Ascending aorta (tissue), 2 donors: ENCODE measurements at regions not wholly inside any gene's neighbourhood (a gene's known extent, or its start where the extent isn't known, plus 50 kb on each side); places are given as distances from the start of the nearest gene placed in this dataset.

Source experiments
- DNase-seq, 2 donors: peaks; one replicate each; pipeline ENCODE4 v3.0.0-alpha.2; 2019; ENCODE audit warnings: low spot score in 2 of 2
- H3K27ac ChIP-seq, 2 donors: fragments of 200-600 bp; sonication (generic); one replicate each; pipeline ENCODE4 v1.5.1; 2016 to 2017; ENCODE audit warnings: mild to moderate bottlenecking in 1 of 2
- H3K27me3 ChIP-seq: fragments of 200-600 bp; sonication (generic); one replicate; pipeline ENCODE4 v1.5.1; 2017
- H3K36me3 ChIP-seq, 2 donors: fragments of 200-600 bp; sonication (generic); one replicate each; pipeline ENCODE4 v1.5.1; 2016
- H3K4me1 ChIP-seq, 2 donors: fragments of 200-600 bp; sonication (generic); one replicate each; pipeline ENCODE4 v1.5.1; 2016 to 2017; ENCODE audit warnings: mild to moderate bottlenecking in 1 of 2
- H3K4me3 ChIP-seq, 2 donors: fragments of 200-600 bp; sonication (generic); one replicate each; pipeline ENCODE4 v1.5.1; 2016 to 2017; ENCODE audit warnings: mild to moderate bottlenecking in 1 of 2
- H3K9me3 ChIP-seq, 2 donors: fragments of 200-600 bp; sonication (generic); one replicate each; pipeline ENCODE4 v1.5.1; 2016
- CTCF ChIP-seq, 3 experiments: fragments of 200-600 bp in 2 of 3; fragments of 450-650 bp in 1 of 3; sonication (generic) in 2 of 3; IDR thresholded peaks; one replicate each; pipeline ENCODE4 v1.5.1; 2016 to 2019; ENCODE audit warnings: antibody characterized with exemption in 3 of 3, mild to moderate bottlenecking in 1 of 3, moderate library complexity in 1 of 3
- intact Hi-C: fragments of 100-400 bp; cut with DNase I; formaldehyde crosslinking; loops from one replicate; pipeline ENCODE4 v1.15.1; 2023

- TF ChIP-seq CTCF (IDR thresholded peaks at IDR 0.05) = no peak
- intact Hi-C loops = no loop called here
- Histone ChIP-seq H3K27me3 (no peaks in the 10 kb centered on the region), H3K36me3 (no peaks in the 10 kb centered on the region), H3K9me3 (no peaks in the 10 kb centered on the region), H3K4me3 (no peak overlapping the region), H3K27ac (no peak overlapping the region), H3K4me1 (no peaks in the 10 kb centered on the region)
- DNase-seq = no peak
These were observed 1336.9 kb downstream of the XPNPEP1 start for GRCh38 chr10:108586424-108586823.

GRCh38 chr10:108583877-108584276, 1339.4 kb downstream of the XPNPEP1 start:
- Histone ChIP-seq H3K27ac (no peak overlapping the region), H3K36me3 (no peaks in the 10 kb centered on the region), H3K4me3 (no peak overlapping the region), H3K4me1 (no peaks in the 10 kb centered on the region), H3K27me3 (no peaks in the 10 kb centered on the region), H3K9me3 (no peaks in the 10 kb centered on the region)
- no peak for DNase-seq
- no peak for TF ChIP-seq CTCF (IDR thresholded peaks at IDR 0.05)
- intact Hi-C loops = no loop called here

GRCh38 chr10:108582888-108583287, 1340.4 kb downstream of the XPNPEP1 start:
- Histone ChIP-seq H3K36me3 (no peaks in the 10 kb centered on the region), H3K9me3 (no peaks in the 10 kb centered on the region), H3K27me3 (no peaks in the 10 kb centered on the region), H3K27ac (no peak overlapping the region), H3K4me3 (no peak overlapping the region), H3K4me1 (no peaks in the 10 kb centered on the region)
- intact Hi-C loops = no loop called here
- no peak for DNase-seq
- TF ChIP-seq CTCF (IDR thresholded peaks at IDR 0.05) = no peak

- H3K9me3 ChIP-seq = no peaks in the 10 kb centered on the region
- H3K4me1 ChIP-seq = no peaks in the 10 kb centered on the region
- no peak overlapping the region for H3K27ac ChIP-seq
- TF ChIP-seq CTCF (IDR thresholded peaks at IDR 0.05) = no peak
- no peak overlapping the region for H3K4me3 ChIP-seq
- DNase-seq = no peak
- intact Hi-C loops = no loop called here
- no peaks in the 10 kb centered on the region for H3K36me3 ChIP-seq
- no peaks in the 10 kb centered on the region for H3K27me3 ChIP-seq
These were observed 1340.9 kb downstream of the XPNPEP1 start for GRCh38 chr10:108582387-108582786.

- no peak for TF ChIP-seq CTCF (IDR thresholded peaks at IDR 0.05)
- no peak for DNase-seq
- no peaks in the 10 kb centered on the region for H3K27me3 ChIP-seq
- intact Hi-C loops = no loop called here
- no peak overlapping the region for H3K4me3 ChIP-seq
- no peaks in the 10 kb centered on the region for H3K4me1 ChIP-seq
- no peaks in the 10 kb centered on the region for H3K36me3 ChIP-seq
- H3K27ac ChIP-seq = no peak overlapping the region
- no peaks in the 10 kb centered on the region for H3K9me3 ChIP-seq
These were observed 1345.1 kb downstream of the XPNPEP1 start for GRCh38 chr10:108578258-108578657.

GRCh38 chr10:108574233-108574632, 1349.1 kb downstream of the XPNPEP1 start:
- H3K27me3 ChIP-seq = no peaks in the 10 kb centered on the region
- H3K4me1 ChIP-seq = no peaks in the 10 kb centered on the region
- no peak for DNase-seq
- H3K9me3 ChIP-seq = no peaks in the 10 kb centered on the region
- TF ChIP-seq CTCF (IDR thresholded peaks at IDR 0.05) = no peak
- H3K36me3 ChIP-seq = no peaks in the 10 kb centered on the region
- H3K27ac ChIP-seq = no peak overlapping the region
- intact Hi-C loops = no loop called here
- H3K4me3 ChIP-seq = no peak overlapping the region
